IMR-90 (cell line): ENCODE measurements at regions not wholly inside any gene's neighbourhood (a gene's known extent, or its start where the extent isn't known, plus 50 kb on each side); places are given as distances from the start of the nearest gene placed in this dataset.

Experiments used
- ATAC-seq: fragments of 200-7000 bp; cut with Tn5 transposase; 2 replicates; pipeline ENCODE4 v1.9.1; 2020; ENCODE audit warnings: low read depth, mild to moderate bottlenecking, moderate library complexity
- BruUV-seq: library from RNA; stranded (reverse); fragments of 400-500 nt; replicated peaks from 2 replicates; lab custom pipeline; 2021; lab: Mats Ljungman, UMichigan
- CTCF ChIA-PET: fragments of 300-600 bp; formaldehyde crosslinking; extraction: SDS; loops from one replicate; lab custom pipeline; 2021; ENCODE audit warnings: antibody characterized with exemption; lab: Yijun Ruan, JAX
- POLR2A ChIA-PET: fragments of 300-600 bp; sonication (Branson Sonifier 250); formaldehyde crosslinking; loops from one replicate; lab custom pipeline; 2022; ENCODE audit warnings: antibody characterized with exemption; ENCODE audit not compliant: unreplicated experiment; lab: Charles Lee
- DNase-seq: peaks from one replicate; pipeline ENCODE4 v3.0.0; 2013
- H2AFZ ChIP-seq: replicated peaks from 2 replicates; pipeline ENCODE3; 2013; ENCODE audit warnings: low read length, mild to moderate bottlenecking; ENCODE audit not compliant: poor library complexity
- H2AK5ac ChIP-seq: 2 replicates; pipeline ENCODE4 v1.6.1; 2013; ENCODE audit warnings: low read depth, low read length, inconsistent platforms
- H2AK9ac ChIP-seq: replicated peaks from 2 replicates; pipeline ENCODE3; 2013; ENCODE audit warnings: mild to moderate bottlenecking, low read depth, low read length, moderate library complexity; ENCODE audit not compliant: poor library complexity
- H2BK120ac ChIP-seq: 2 replicates; pipeline ENCODE4 v1.6.1; 2013; ENCODE audit warnings: low read depth, low read length, inconsistent platforms
- H2BK15ac ChIP-seq: 3 replicates; pipeline ENCODE4 v1.6.1; 2013; ENCODE audit warnings: low read depth, low read length, inconsistent platforms
- H2BK20ac ChIP-seq: 2 replicates; pipeline ENCODE4 v1.6.1; 2013; ENCODE audit warnings: low read depth, mild to moderate bottlenecking, inconsistent platforms, low read length, moderate library complexity
- H2BK5ac ChIP-seq: 2 replicates; pipeline ENCODE4 v1.6.1; 2013; ENCODE audit warnings: mild to moderate bottlenecking, low read depth, low read length, inconsistent platforms; ENCODE audit not compliant: poor library complexity, severe bottlenecking
- H3K14ac ChIP-seq: replicated peaks from 2 replicates; pipeline ENCODE4 v1.6.1; 2013; ENCODE audit warnings: low read depth, low read length, inconsistent platforms
- H3K18ac ChIP-seq: 2 replicates; pipeline ENCODE4 v1.6.1; 2013; ENCODE audit warnings: low read depth, low read length, control low read depth
- H3K23ac ChIP-seq: 2 replicates; pipeline ENCODE4 v1.6.1; 2013; ENCODE audit warnings: low read depth, low read length, inconsistent platforms
- H3K27ac ChIP-seq: 2 replicates; pipeline ENCODE4 v1.5.1; 2013; ENCODE audit warnings: mild to moderate bottlenecking, control low read depth, low read length; ENCODE audit not compliant: insufficient read depth
- H3K27me3 ChIP-seq: 2 replicates; pipeline ENCODE4 v1.6.1; 2013; ENCODE audit warnings: low read length; ENCODE audit not compliant: control insufficient read depth, insufficient read depth
- H3K36me3 ChIP-seq: 2 replicates; pipeline ENCODE4 v1.6.1; 2013; ENCODE audit warnings: low read length, mixed read lengths; ENCODE audit not compliant: control insufficient read depth, insufficient read depth
- H3K4ac ChIP-seq: 2 replicates; pipeline ENCODE4 v1.6.1; 2013; ENCODE audit warnings: low read depth, low read length, inconsistent platforms
- H3K4me1 ChIP-seq: 2 replicates; pipeline ENCODE4 v1.6.1; 2013; ENCODE audit warnings: low read length, mixed read lengths; ENCODE audit not compliant: control insufficient read depth, insufficient read depth
- H3K4me2 ChIP-seq: 2 replicates; pipeline ENCODE4 v1.6.1; 2013; ENCODE audit warnings: low read depth, mild to moderate bottlenecking, control low read depth, low read length, moderate library complexity
- H3K4me3 ChIP-seq: 2 replicates; pipeline ENCODE4 v1.5.1; 2013; ENCODE audit warnings: low read depth, mild to moderate bottlenecking, control low read depth, low read length, moderate library complexity; ENCODE audit not compliant: insufficient read depth
- H3K56ac ChIP-seq: 2 replicates; pipeline ENCODE4 v1.6.1; 2013; ENCODE audit warnings: low read length, inconsistent platforms; ENCODE audit not compliant: insufficient read depth; ENCODE audit errors: extremely low read depth
- H3K79me1 ChIP-seq, 2 experiments: 2 replicates each; pipeline ENCODE4 v1.6.1; 2013; ENCODE audit warnings: low read length in 2 of 2, inconsistent platforms in 1 of 2, low read depth in 1 of 2
- H3K9ac ChIP-seq: 2 replicates; pipeline ENCODE4 v1.6.1; 2013; ENCODE audit warnings: low read depth, low read length, control low read depth
- H3K9me1 ChIP-seq: 2 replicates; pipeline ENCODE4 v1.6.1; 2013; ENCODE audit warnings: low read length, inconsistent platforms; ENCODE audit not compliant: insufficient read depth
- H3K9me3 ChIP-seq: 2 replicates; pipeline ENCODE4 v1.6.1; 2013; ENCODE audit warnings: low read length; ENCODE audit not compliant: control insufficient read depth, insufficient read depth
- H4K20me1 ChIP-seq: 2 replicates; pipeline ENCODE4 v1.6.1; 2013; ENCODE audit warnings: low read length, inconsistent platforms; ENCODE audit not compliant: insufficient read depth
- H4K5ac ChIP-seq: 2 replicates; pipeline ENCODE4 v1.6.1; 2013; ENCODE audit warnings: mild to moderate bottlenecking, low read depth, low read length, control low read depth
- H4K8ac ChIP-seq, 2 experiments: 2 replicates each; pipeline ENCODE4 v1.6.1; 2013; ENCODE audit warnings: low read depth in 2 of 2, low read length in 2 of 2, control low read depth in 1 of 2, inconsistent platforms in 1 of 2
- H4K91ac ChIP-seq: 2 replicates; pipeline ENCODE4 v1.6.1; 2013; ENCODE audit warnings: low read depth, low read length, inconsistent platforms; ENCODE audit not compliant: insufficient read depth
- CHD1 ChIP-seq: IDR thresholded peaks from 2 replicates; pipeline ENCODE4 v1.6.1; 2012; ENCODE audit warnings: low read depth, low read length, improper control_type of control experiment
- FOS ChIP-seq: fragments of 150-350 bp; IDR thresholded peaks from 2 replicates; pipeline ENCODE4 v1.6.1; 2016; ENCODE audit warnings: low read depth, low read length
- MAFK ChIP-seq: IDR thresholded peaks from 2 replicates; pipeline ENCODE4 v1.6.1; 2012; ENCODE audit warnings: low read depth, low read length, improper control_type of control experiment
- POLR2A ChIP-seq: IDR thresholded peaks from 2 replicates; pipeline ENCODE4 v1.6.1; 2012; ENCODE audit warnings: mild to moderate bottlenecking, low read depth, low read length
- RFX5 ChIP-seq: IDR thresholded peaks from 2 replicates; pipeline ENCODE4 v1.8.0; 2012; ENCODE audit warnings: low read depth, mild to moderate bottlenecking, low read length, moderate library complexity
- SMC3 ChIP-seq: fragments of 150-350 bp; IDR thresholded peaks from 2 replicates; pipeline ENCODE4 v1.6.1; 2016; ENCODE audit warnings: low read depth, mild to moderate bottlenecking, antibody characterized with exemption, low read length, moderate library complexity
- USF2 ChIP-seq: fragments of 150-350 bp; IDR thresholded peaks from 2 replicates; pipeline ENCODE4 v1.6.1; 2017; ENCODE audit warnings: mild to moderate bottlenecking, antibody characterized with exemption, low read length, low read depth
- WGBS, 2 experiments: methylation state at CpG; one replicate each; pipeline versions ENCODE4 v1.1.5 to v1.1.7; 2013; ENCODE audit warnings: missing lambda C conversion rate in 2 of 2; ENCODE audit not compliant: insufficient read length in 1 of 2; ENCODE audit errors: extremely low coverage in 2 of 2; 5-methylcytosine and 5-hydroxymethylcytosine counted together
- dilution Hi-C: fragments of 300-500 bp; cut with HindIII; formaldehyde crosslinking; loops from one replicate; pipeline ENCODE4 v1.14.3; 2018; ENCODE audit warnings: low sequenced_read_pairs; ENCODE audit not compliant: unreplicated experiment
- in situ Hi-C: fragments of 300-500 bp; cut with MboI; formaldehyde crosslinking; loops from 3 replicates; pipeline ENCODE4 v1.14.3; 2019; ENCODE audit warnings: low sequenced_read_pairs, inconsistent platforms, mixed read lengths
- intact Hi-C: fragments of 100-400 bp; cut with micrococcal nuclease; formaldehyde crosslinking; loops from 2 replicates; pipeline ENCODE4 v1.10.0; 2022
- TF ChIP-seq, protein P1 (sequence below): conservative IDR thresholded peaks from 2 replicates; pipeline ENCODE4 v1.5.1; 2012; ENCODE audit warnings: mild to moderate bottlenecking, low read depth, low read length, improper control_type of control experiment

DNA sequence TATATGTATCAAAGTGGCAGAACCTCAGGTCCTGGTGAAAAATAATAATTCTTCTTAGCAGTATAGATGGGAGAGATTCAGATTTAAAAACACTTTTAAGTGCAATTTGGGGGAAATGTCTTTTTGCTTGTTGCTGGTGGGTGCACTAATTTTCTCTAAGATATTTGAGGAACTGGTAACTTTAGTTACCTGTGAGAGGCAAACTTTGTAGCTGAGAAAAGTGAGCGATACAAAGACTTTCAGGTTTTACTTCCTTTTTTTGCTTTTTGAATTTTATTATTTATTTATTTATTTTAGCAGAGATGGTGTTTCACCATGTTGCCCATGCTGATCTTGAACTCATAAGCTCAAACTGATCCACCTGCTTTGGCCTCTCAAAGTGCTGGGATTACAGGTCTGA lies 303.1 kb upstream of the PTGER4 start:
- Histone ChIP-seq H3K4me1 (no peaks in the 10 kb centered on the region), H3K9me3 (no peaks in the 10 kb centered on the region), H2BK20ac (no peak overlapping the region), H3K9me1 (no peaks in the 10 kb centered on the region), H2BK5ac (no peak overlapping the region), H3K18ac (no peak overlapping the region), H3K14ac (no peak overlapping the region), H2BK15ac (no peak overlapping the region), H3K27me3 (no peaks in the 10 kb centered on the region), H2BK120ac (no peak overlapping the region), H2AFZ (no peak overlapping the region), H4K91ac (no peak overlapping the region), H3K36me3 (no peaks in the 10 kb centered on the region), H2AK5ac (no peak overlapping the region), H2AK9ac (no peak overlapping the region), H3K4me2 (no peak overlapping the region), H3K79me1 (no peaks in the 10 kb centered on the region), H3K56ac (no peak overlapping the region), H3K4ac (no peak overlapping the region), H4K20me1 (no peaks in the 10 kb centered on the region), H3K4me3 (no peak overlapping the region), H4K5ac (no peak overlapping the region), H4K8ac (no peak overlapping the region), H3K27ac (no peak overlapping the region), H3K23ac (no peak overlapping the region), H3K9ac (no peak overlapping the region)
- no peak for TF ChIP-seq MAFK
- TF ChIP-seq POLR2A, result no peak
- TF ChIP-seq SMC3, result no peak
- TF ChIP-seq, protein P1, sequence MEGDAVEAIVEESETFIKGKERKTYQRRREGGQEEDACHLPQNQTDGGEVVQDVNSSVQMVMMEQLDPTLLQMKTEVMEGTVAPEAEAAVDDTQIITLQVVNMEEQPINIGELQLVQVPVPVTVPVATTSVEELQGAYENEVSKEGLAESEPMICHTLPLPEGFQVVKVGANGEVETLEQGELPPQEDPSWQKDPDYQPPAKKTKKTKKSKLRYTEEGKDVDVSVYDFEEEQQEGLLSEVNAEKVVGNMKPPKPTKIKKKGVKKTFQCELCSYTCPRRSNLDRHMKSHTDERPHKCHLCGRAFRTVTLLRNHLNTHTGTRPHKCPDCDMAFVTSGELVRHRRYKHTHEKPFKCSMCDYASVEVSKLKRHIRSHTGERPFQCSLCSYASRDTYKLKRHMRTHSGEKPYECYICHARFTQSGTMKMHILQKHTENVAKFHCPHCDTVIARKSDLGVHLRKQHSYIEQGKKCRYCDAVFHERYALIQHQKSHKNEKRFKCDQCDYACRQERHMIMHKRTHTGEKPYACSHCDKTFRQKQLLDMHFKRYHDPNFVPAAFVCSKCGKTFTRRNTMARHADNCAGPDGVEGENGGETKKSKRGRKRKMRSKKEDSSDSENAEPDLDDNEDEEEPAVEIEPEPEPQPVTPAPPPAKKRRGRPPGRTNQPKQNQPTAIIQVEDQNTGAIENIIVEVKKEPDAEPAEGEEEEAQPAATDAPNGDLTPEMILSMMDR, result no peak
- no peak for TF ChIP-seq FOS
- TF ChIP-seq USF2, result no peak
- TF ChIP-seq CHD1, result no peak
- no peak for TF ChIP-seq RFX5
- ChIA-PET POLR2A (no interaction called here), CTCF (no interaction called here)
- no TSS peak for BruUV-seq
- ATAC-seq (no peak), DNase-seq (no peak)
- dilution Hi-C loops (no loop called here), intact Hi-C loops (no loop called here), in situ Hi-C loops (no loop called here)
- no CpG with 5 or more reads among the region's 1 CpG for WGBS, 2 experiments
